Osteoblast (primary cell): ENCODE measurements at regions not wholly inside any gene's neighbourhood (a gene's known extent, or its start where the extent isn't known, plus 50 kb on each side); places are given as distances from the start of the nearest gene placed in this dataset.
A peak's percentile ranks its signal among the peaks of the same experiment; 100 is the strongest.

Experiments
- DNase-seq: peaks from one replicate; pipeline ENCODE4 v3.0.0; 2011; ENCODE audit warnings: low spot score, mixed read lengths; ENCODE audit not compliant: insufficient read length; ENCODE audit errors: missing footprints
- H2AFZ ChIP-seq: 2 replicates; pipeline ENCODE4 v1.6.0; 2011; ENCODE audit warnings: mild to moderate bottlenecking, low read length
- H3K27ac ChIP-seq: 2 replicates; pipeline ENCODE4 v1.5.1; 2011; ENCODE audit warnings: mild to moderate bottlenecking, low read depth, low read length, moderate library complexity
- H3K27me3 ChIP-seq: 2 replicates; pipeline ENCODE4 v1.6.0; 2012; ENCODE audit warnings: mild to moderate bottlenecking, control low read depth, inconsistent platforms, low read length, moderate library complexity; ENCODE audit not compliant: insufficient read depth
- H3K36me3 ChIP-seq: 2 replicates; pipeline ENCODE4 v1.5.1; 2011; ENCODE audit warnings: mild to moderate bottlenecking, low read length, control low read depth, moderate library complexity; ENCODE audit not compliant: insufficient read depth
- H3K4me1 ChIP-seq: 2 replicates; pipeline ENCODE4 v1.5.1; 2011; ENCODE audit warnings: mild to moderate bottlenecking, low read length, control low read depth, moderate library complexity; ENCODE audit not compliant: insufficient read depth
- H3K4me2 ChIP-seq: 2 replicates; pipeline ENCODE4 v1.6.0; 2011; ENCODE audit warnings: mild to moderate bottlenecking, low read length; ENCODE audit not compliant: insufficient read depth
- H3K4me3 ChIP-seq: fragments of 200-600 bp; sonication (generic); 3 replicates; pipeline ENCODE4 v1.5.1; 2012; ENCODE audit warnings: mild to moderate bottlenecking, low read length, inconsistent platforms; ENCODE audit not compliant: insufficient read depth
- H3K79me2 ChIP-seq: 2 replicates; pipeline ENCODE4 v1.6.0; 2012; ENCODE audit warnings: mild to moderate bottlenecking, low read length, control low read depth, inconsistent platforms; ENCODE audit not compliant: insufficient read depth
- H3K9me3 ChIP-seq: 2 replicates; pipeline ENCODE4 v1.5.1; 2011; ENCODE audit warnings: low read depth, low read length, control low read depth
- H4K20me1 ChIP-seq: 2 replicates; pipeline ENCODE4 v1.6.0; 2012; ENCODE audit warnings: mild to moderate bottlenecking, low read length, control low read depth; ENCODE audit not compliant: insufficient read depth
- small RNA-seq: library from RNA; depleted of rRNA; stranded (forward); fragments of <200 nt; gene quantifications from one replicate; pipeline ENCODE3, GENCODE V24; 2012
- TF ChIP-seq, protein P1 (sequence below): IDR thresholded peaks from 2 replicates; pipeline ENCODE4 v1.5.1; 2011; ENCODE audit warnings: mild to moderate bottlenecking, low read depth, low read length, moderate library complexity; ENCODE audit errors: extremely low read depth

DNA sequence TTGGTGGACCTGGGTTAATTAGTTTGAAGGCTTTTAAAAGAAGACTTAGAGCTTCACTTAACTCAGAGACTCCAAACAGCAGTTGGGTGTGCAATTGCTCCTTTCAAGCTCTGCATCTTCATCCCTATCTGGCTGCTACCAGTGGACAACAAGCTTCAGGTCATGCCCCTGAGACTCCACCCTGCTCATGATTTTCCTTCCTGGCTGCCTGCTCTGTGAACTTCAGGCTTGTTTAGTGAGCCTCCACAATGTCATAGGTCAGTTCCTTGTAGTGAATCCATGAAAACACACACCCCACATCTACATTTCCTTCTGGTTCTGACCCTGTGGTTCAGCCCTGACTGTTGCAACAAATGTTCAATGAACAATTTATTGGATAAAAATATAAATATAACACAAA lies 61.1 kb upstream of the MARCKS start:
- Histone ChIP-seq H2AFZ (no peak overlapping the region), H3K9me3 (no peaks in the 10 kb centered on the region), H3K27me3 (no peaks in the 10 kb centered on the region), H3K27ac (no peak overlapping the region), H3K4me1 (no peaks in the 10 kb centered on the region), H3K79me2 (no peaks in the 10 kb centered on the region), H3K4me3 (no peak overlapping the region), H3K36me3 (no peaks in the 10 kb centered on the region), H4K20me1 (no peaks in the 10 kb centered on the region), H3K4me2 (no peak overlapping the region)
- TF ChIP-seq, protein P1, sequence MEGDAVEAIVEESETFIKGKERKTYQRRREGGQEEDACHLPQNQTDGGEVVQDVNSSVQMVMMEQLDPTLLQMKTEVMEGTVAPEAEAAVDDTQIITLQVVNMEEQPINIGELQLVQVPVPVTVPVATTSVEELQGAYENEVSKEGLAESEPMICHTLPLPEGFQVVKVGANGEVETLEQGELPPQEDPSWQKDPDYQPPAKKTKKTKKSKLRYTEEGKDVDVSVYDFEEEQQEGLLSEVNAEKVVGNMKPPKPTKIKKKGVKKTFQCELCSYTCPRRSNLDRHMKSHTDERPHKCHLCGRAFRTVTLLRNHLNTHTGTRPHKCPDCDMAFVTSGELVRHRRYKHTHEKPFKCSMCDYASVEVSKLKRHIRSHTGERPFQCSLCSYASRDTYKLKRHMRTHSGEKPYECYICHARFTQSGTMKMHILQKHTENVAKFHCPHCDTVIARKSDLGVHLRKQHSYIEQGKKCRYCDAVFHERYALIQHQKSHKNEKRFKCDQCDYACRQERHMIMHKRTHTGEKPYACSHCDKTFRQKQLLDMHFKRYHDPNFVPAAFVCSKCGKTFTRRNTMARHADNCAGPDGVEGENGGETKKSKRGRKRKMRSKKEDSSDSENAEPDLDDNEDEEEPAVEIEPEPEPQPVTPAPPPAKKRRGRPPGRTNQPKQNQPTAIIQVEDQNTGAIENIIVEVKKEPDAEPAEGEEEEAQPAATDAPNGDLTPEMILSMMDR = no peak
- DNase-seq = no peak

DNA sequence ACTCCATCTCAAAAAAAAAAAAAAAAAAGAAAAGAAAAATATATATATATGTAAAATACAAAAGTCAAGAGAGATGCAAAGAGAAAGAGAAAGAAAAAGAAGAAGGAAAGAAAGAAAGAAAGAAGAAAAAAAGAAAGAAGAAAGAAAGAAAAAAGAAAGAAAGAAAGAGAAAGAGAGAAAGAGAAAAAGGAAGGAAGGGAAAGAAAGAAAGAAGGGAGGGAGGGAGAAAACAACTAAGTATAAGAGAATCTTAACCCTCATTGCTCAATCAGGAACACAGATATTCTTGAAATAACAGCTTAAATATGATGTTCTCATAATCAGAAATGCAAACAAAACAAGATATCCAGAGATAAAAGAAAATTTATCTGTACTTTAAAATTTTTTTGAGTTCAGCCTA lies 54.4 kb upstream of the MARCKS start:
- no peak overlapping the region for H3K27ac ChIP-seq
- H3K27me3 ChIP-seq = no peaks in the 10 kb centered on the region
- no peaks in the 10 kb centered on the region for H3K36me3 ChIP-seq
- TF ChIP-seq, protein P1 = no peak
- H3K79me2 ChIP-seq = no peaks in the 10 kb centered on the region
- no peak for DNase-seq
- H2AFZ ChIP-seq = no peak overlapping the region
- no peak overlapping the region for H3K4me2 ChIP-seq
- H3K4me3 ChIP-seq = no peak overlapping the region
- H3K9me3 ChIP-seq = no peaks in the 10 kb centered on the region
- H3K4me1 ChIP-seq = peaks cover 8% of the 10 kb centered on the region
- H4K20me1 ChIP-seq = no peaks in the 10 kb centered on the region

DNA sequence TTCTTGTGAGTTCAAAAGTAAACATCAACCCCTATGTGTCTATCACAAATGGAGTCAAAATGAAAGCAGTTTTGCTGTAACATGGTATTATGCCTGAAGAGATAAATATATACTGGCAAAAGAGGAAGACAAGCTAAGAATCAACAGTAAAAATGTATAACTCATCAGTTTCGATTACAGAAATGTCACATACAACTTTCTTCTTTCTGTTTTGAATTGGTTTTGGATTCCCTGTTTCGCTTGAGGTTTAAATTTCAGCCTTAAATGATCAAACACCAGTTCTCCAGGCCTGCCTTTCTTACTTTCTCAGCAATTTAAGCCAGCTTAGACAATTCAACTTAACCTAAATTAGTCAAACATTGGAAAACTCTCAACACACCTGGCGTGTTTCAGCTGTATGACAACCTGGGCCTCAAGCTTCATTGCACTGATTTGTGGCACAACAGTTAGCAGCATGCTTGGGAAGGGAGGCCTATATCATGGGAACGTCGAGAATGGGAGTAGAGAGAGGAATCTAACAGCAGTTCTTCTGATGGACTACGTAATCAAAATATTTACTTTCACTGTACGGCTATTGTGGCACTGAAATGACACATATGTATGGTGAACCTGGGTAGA lies 51.9 kb upstream of the MARCKS start:
- Histone ChIP-seq H2AFZ (peak overlapping the region; percentile 88), H3K4me2 (peak overlapping the region; percentile 42), H4K20me1 (no peaks in the 10 kb centered on the region), H3K79me2 (no peaks in the 10 kb centered on the region), H3K4me1 (peaks cover 8% of the 10 kb centered on the region), H3K36me3 (no peaks in the 10 kb centered on the region), H3K27ac (no peak overlapping the region), H3K27me3 (no peaks in the 10 kb centered on the region), H3K9me3 (no peaks in the 10 kb centered on the region), H3K4me3 (no peak overlapping the region)
- TF ChIP-seq, protein P1 = no peak
- DNase-seq = peak; percentile 10

DNA sequence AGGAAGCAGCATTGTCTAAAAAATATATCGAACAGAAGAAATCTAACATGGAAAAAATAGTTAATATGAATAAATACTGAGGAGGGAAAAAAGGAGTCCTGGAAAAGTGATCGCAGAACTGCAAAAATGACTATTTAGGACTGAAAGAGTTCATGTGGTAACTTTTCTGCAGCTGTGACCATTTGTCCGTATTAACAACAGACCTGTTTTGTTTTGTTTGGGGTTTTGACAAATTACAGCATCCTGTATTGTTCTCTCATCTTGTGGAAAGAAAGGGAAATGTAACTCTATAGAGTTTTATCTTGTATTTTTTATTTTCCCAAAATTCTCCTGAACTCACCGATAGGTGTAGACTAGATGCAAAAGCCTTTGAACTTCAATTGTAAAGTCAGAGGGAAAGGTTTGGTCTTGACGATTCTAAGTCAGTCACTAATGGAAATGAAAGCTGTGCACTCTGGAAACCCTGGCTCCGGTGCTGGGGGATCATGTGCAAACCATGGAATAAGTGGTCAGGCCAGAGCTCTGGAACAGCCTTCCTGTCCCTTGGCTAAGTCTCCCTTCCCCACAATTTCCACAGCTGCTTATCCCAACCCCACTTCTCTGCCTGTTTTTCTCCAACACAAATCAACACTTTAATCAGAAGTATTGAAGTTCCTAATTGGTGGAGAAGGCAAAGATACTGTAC lies 51.2 kb upstream of the MARCKS start:
- H2AFZ ChIP-seq = peak overlapping the region; percentile 72
- no peaks in the 10 kb centered on the region for H3K79me2 ChIP-seq
- H3K9me3 ChIP-seq = no peaks in the 10 kb centered on the region
- peak overlapping the region; percentile 42 for H3K4me2 ChIP-seq
- no peak overlapping the region for H3K4me3 ChIP-seq
- H3K27ac ChIP-seq = no peak overlapping the region
- peaks cover 8% of the 10 kb centered on the region for H3K4me1 ChIP-seq
- TF ChIP-seq, protein P1 = no peak
- H3K36me3 ChIP-seq = no peaks in the 10 kb centered on the region
- no peaks in the 10 kb centered on the region for H3K27me3 ChIP-seq
- no peak for DNase-seq
- no peaks in the 10 kb centered on the region for H4K20me1 ChIP-seq

Small RNA genes in the stretch of these regions (small RNA-seq; reads per million reads assigned to genes)
- 0.22 reads per million for gene RNU6-1163P
